ENCODE measurements at regions not wholly inside any gene's neighbourhood (a gene's known extent, or its start where the extent isn't known, plus 50 kb on each side); places are given as distances from the start of the nearest gene placed in this dataset.

GRCh38 chr9:12463641-12464040 is 229.5 kb upstream of the TYRP1 start:
- Histone ChIP-seq H3K4me3 (no peak overlapping the region), H3K36me3 (replicated peaks; ENCODE audit: insufficient read depth, low read depth) (no peaks in the 10 kb centered on the region), H3K4me2 (no peak overlapping the region), H4K20me1 (ENCODE audit: insufficient read depth, poor library complexity, severe bottlenecking) (no peaks in the 10 kb centered on the region), H3K9me3 (ENCODE audit: low read depth) (no peaks in the 10 kb centered on the region), H3K27ac (no peak overlapping the region), H3K79me2 (no peaks in the 10 kb centered on the region), H3K9me2 (replicated peaks; ENCODE audit: insufficient read depth) (no peaks in the 10 kb centered on the region), H3K4me1 (ENCODE audit: insufficient read depth) (peaks cover 10% of the 10 kb centered on the region), H3K27me3 (no peaks in the 10 kb centered on the region), H2AFZ (no peak overlapping the region)
- 42% methylated on average over 3 of the region's 3 CpGs for WGBS (ENCODE audit: low lambda C conversion rate, missing lambda C conversion rate)
- DNase-seq (ENCODE audit: low spot score), result no peak
- TF ChIP-seq CTCF (IDR thresholded peaks at IDR 0.05; ENCODE audit: poor library complexity) (no peak), EZH2phosphoT487 (IDR thresholded peaks at IDR 0.05; ENCODE audit: low read depth, severe bottlenecking, unreplicated experiment) (no peak), EZH2 (IDR thresholded peaks at IDR 0.05; ENCODE audit: borderline replicate concordance) (no peak)

GRCh38 chr9:12464400-12464799 is 228.8 kb upstream of the TYRP1 start:
- H3K36me3 ChIP-seq (replicated peaks; ENCODE audit: insufficient read depth, low read depth), result no peaks in the 10 kb centered on the region
- H3K4me2 ChIP-seq, result no peak overlapping the region
- no peaks in the 10 kb centered on the region for H4K20me1 ChIP-seq (ENCODE audit: insufficient read depth, poor library complexity, severe bottlenecking)
- TF ChIP-seq EZH2 (IDR thresholded peaks at IDR 0.05; ENCODE audit: borderline replicate concordance), result no peak
- no peak for TF ChIP-seq EZH2phosphoT487 (IDR thresholded peaks at IDR 0.05; ENCODE audit: low read depth, severe bottlenecking, unreplicated experiment)
- TF ChIP-seq CTCF (IDR thresholded peaks at IDR 0.05; ENCODE audit: poor library complexity), result no peak
- DNase-seq (ENCODE audit: low spot score), result no peak
- no peak overlapping the region for H3K27ac ChIP-seq
- H3K9me2 ChIP-seq (replicated peaks; ENCODE audit: insufficient read depth), result no peaks in the 10 kb centered on the region
- no peaks in the 10 kb centered on the region for H3K27me3 ChIP-seq
- no peaks in the 10 kb centered on the region for H3K9me3 ChIP-seq (ENCODE audit: low read depth)
- WGBS (ENCODE audit: low lambda C conversion rate, missing lambda C conversion rate), result 74% methylated on average over 3 of the region's 3 CpGs
- H3K4me1 ChIP-seq (ENCODE audit: insufficient read depth), result peaks cover 10% of the 10 kb centered on the region
- no peak overlapping the region for H2AFZ ChIP-seq
- H3K4me3 ChIP-seq, result no peak overlapping the region
- H3K79me2 ChIP-seq, result no peaks in the 10 kb centered on the region

- Histone ChIP-seq H3K36me3 (replicated peaks; ENCODE audit: insufficient read depth, low read depth) (no peaks in the 10 kb centered on the region), H3K4me1 (ENCODE audit: insufficient read depth) (peaks cover 10% of the 10 kb centered on the region), H2AFZ (no peak overlapping the region), H3K9me2 (replicated peaks; ENCODE audit: insufficient read depth) (no peaks in the 10 kb centered on the region), H3K9me3 (ENCODE audit: low read depth) (no peaks in the 10 kb centered on the region), H3K79me2 (no peaks in the 10 kb centered on the region), H4K20me1 (ENCODE audit: insufficient read depth, poor library complexity, severe bottlenecking) (no peaks in the 10 kb centered on the region), H3K4me2 (no peak overlapping the region), H3K4me3 (no peak overlapping the region), H3K27me3 (no peaks in the 10 kb centered on the region), H3K27ac (no peak overlapping the region)
- 3% methylated on average over 2 of the region's 2 CpGs for WGBS (ENCODE audit: low lambda C conversion rate, missing lambda C conversion rate)
- peak; percentile 53 for DNase-seq (ENCODE audit: low spot score)
- TF ChIP-seq EZH2phosphoT487 (IDR thresholded peaks at IDR 0.05; ENCODE audit: low read depth, severe bottlenecking, unreplicated experiment) (no peak), CTCF (IDR thresholded peaks at IDR 0.05; ENCODE audit: poor library complexity) (peak; percentile 78)
Measured at GRCh38 chr9:12464910-12465512, 228.2 kb upstream of the TYRP1 start.

GRCh38 chr9:12469084-12469483 is 224.1 kb upstream of the TYRP1 start:
- no peak for DNase-seq (ENCODE audit: low spot score)
- Histone ChIP-seq H3K9me3 (ENCODE audit: low read depth) (no peaks in the 10 kb centered on the region), H3K36me3 (replicated peaks; ENCODE audit: insufficient read depth, low read depth) (no peaks in the 10 kb centered on the region), H3K4me2 (no peak overlapping the region), H3K4me3 (no peak overlapping the region), H3K9me2 (replicated peaks; ENCODE audit: insufficient read depth) (no peaks in the 10 kb centered on the region), H3K27ac (no peak overlapping the region), H3K27me3 (no peaks in the 10 kb centered on the region), H4K20me1 (ENCODE audit: insufficient read depth, poor library complexity, severe bottlenecking) (no peaks in the 10 kb centered on the region), H2AFZ (no peak overlapping the region), H3K79me2 (no peaks in the 10 kb centered on the region), H3K4me1 (ENCODE audit: insufficient read depth) (peaks cover 3% of the 10 kb centered on the region)
- 89% methylated on average over 1 of the region's 1 CpG for WGBS (ENCODE audit: low lambda C conversion rate, missing lambda C conversion rate)
- TF ChIP-seq EZH2 (IDR thresholded peaks at IDR 0.05; ENCODE audit: borderline replicate concordance) (no peak), EZH2phosphoT487 (IDR thresholded peaks at IDR 0.05; ENCODE audit: low read depth, severe bottlenecking, unreplicated experiment) (no peak), CTCF (IDR thresholded peaks at IDR 0.05; ENCODE audit: poor library complexity) (no peak)

All from hepatocyte (in vitro differentiated cells).